Neutrophil (primary cell): ENCODE measurements at regions not wholly inside any gene's neighbourhood (a gene's known extent, or its start where the extent isn't known, plus 50 kb on each side); places are given as distances from the start of the nearest gene placed in this dataset.

ENCODE experiments used
- H3K27ac ChIP-seq: fragments of 200-600 bp; sonication (generic); 2 replicates; pipeline ENCODE4 v1.5.1; 2016; ENCODE audit warnings: mild to moderate bottlenecking, moderate library complexity
- H3K27me3 ChIP-seq: fragments of 200-600 bp; sonication (generic); 2 replicates; pipeline ENCODE4 v1.6.0; 2016; ENCODE audit warnings: mild to moderate bottlenecking
- H3K36me3 ChIP-seq: fragments of 200-600 bp; sonication (generic); 2 replicates; pipeline ENCODE4 v1.5.1; 2017
- H3K4me1 ChIP-seq, 2 experiments: fragments of 200-600 bp in 1 of 2; sonication (generic) in 1 of 2; 1 replicate in 1 of 2; 2 replicates in 1 of 2; pipeline versions ENCODE4 v1.5.1 to v1.6.1; 2013 to 2016; ENCODE audit warnings: low read depth in 1 of 2, low read length in 1 of 2, mild to moderate bottlenecking in 1 of 2, moderate library complexity in 1 of 2; ENCODE audit not compliant: control insufficient read depth in 1 of 2, insufficient read depth in 1 of 2
- H3K4me3 ChIP-seq, 2 experiments: fragments of 200-600 bp in 1 of 2; sonication (generic) in 1 of 2; 1 replicate in 1 of 2; 2 replicates in 1 of 2; pipeline ENCODE4 v1.5.1; 2013 to 2016; ENCODE audit warnings: low read depth in 1 of 2, low read length in 1 of 2, mild to moderate bottlenecking in 1 of 2, moderate library complexity in 1 of 2
- H3K9me3 ChIP-seq: fragments of 200-600 bp; sonication (generic); 2 replicates; pipeline ENCODE4 v1.5.1; 2016
- CTCF ChIP-seq: fragments of 200-600 bp; sonication (generic); IDR thresholded peaks from 2 replicates; pipeline ENCODE4 v1.5.1; 2016; ENCODE audit warnings: antibody characterized with exemption

- H3K36me3 ChIP-seq: no peaks in the 10 kb centered on the region
- H3K27ac ChIP-seq: no peak overlapping the region
- TF ChIP-seq CTCF: no peak
- H3K27me3 ChIP-seq: no peaks in the 10 kb centered on the region
- H3K4me3 ChIP-seq: no peak overlapping the region
- no peaks in the 10 kb centered on the region for H3K9me3 ChIP-seq
- peaks cover 37 to 40% of the 10 kb centered on the region in 2 experiments for H3K4me1 ChIP-seq
Observed at GRCh38 chr15:63452552-63453136, 51.7 kb upstream of the USP3 start.

GRCh38 chr15:63453186-63453905, 51.0 kb upstream of the USP3 start:
- no peak overlapping the region for H3K4me3 ChIP-seq
- H3K27ac ChIP-seq: no peak overlapping the region
- H3K27me3 ChIP-seq: no peaks in the 10 kb centered on the region
- H3K4me1 ChIP-seq: peaks cover 30 to 36% of the 10 kb centered on the region in 2 experiments
- no peak for TF ChIP-seq CTCF
- no peaks in the 10 kb centered on the region for H3K36me3 ChIP-seq
- H3K9me3 ChIP-seq: no peaks in the 10 kb centered on the region

GRCh38 chr15:63454503-63455211, 49.7 kb upstream of the USP3 start:
- Histone ChIP-seq H3K4me3 (no peak overlapping the region), H3K4me1 (peaks cover 17 to 23% of the 10 kb centered on the region in 2 experiments), H3K27ac (no peak overlapping the region), H3K27me3 (no peaks in the 10 kb centered on the region), H3K9me3 (no peaks in the 10 kb centered on the region), H3K36me3 (no peaks in the 10 kb centered on the region)
- no peak for TF ChIP-seq CTCF
